Vagina (tissue), 2 donors: ENCODE measurements at regions not wholly inside any gene's neighbourhood (a gene's known extent, or its start where the extent isn't known, plus 50 kb on each side); places are given as distances from the start of the nearest gene placed in this dataset.
"Not testable (repeated sequence)": the region's sequence is repeated elsewhere in the genome, so short reads cannot be mapped to it uniquely, and the experiment has no call there.

Source experiments
- DNase-seq, 2 donors: peaks; one replicate each; pipeline ENCODE4 v3.0.0-alpha.2; 2017; ENCODE audit errors: extremely low spot score in 2 of 2
- H3K27ac ChIP-seq: fragments of 200-600 bp; sonication (generic); one replicate; pipeline ENCODE4 v1.5.1; 2019
- H3K27me3 ChIP-seq: fragments of 200-600 bp; sonication (generic); one replicate; pipeline ENCODE4 v1.5.1; 2019
- H3K36me3 ChIP-seq, 2 donors: fragments of 200-600 bp; sonication (generic); one replicate each; pipeline ENCODE4 v1.5.1; 2017 to 2019
- H3K4me1 ChIP-seq: fragments of 200-600 bp; sonication (generic); one replicate; pipeline ENCODE4 v1.5.1; 2019
- H3K4me3 ChIP-seq, 2 donors: fragments of 200-600 bp; sonication (generic); 1 replicate in 1 of 2; 2 replicates in 1 of 2; pipeline ENCODE4 v1.5.1; 2016 to 2019
- H3K9me3 ChIP-seq: fragments of 200-600 bp; sonication (generic); one replicate; pipeline ENCODE4 v1.5.1; 2019
- CTCF ChIP-seq, 3 experiments: fragments of 450-650 bp in 2 of 3; fragments of 200-600 bp in 1 of 3; sonication (generic) in 1 of 3; IDR thresholded peaks; one replicate each; pipeline ENCODE4 v1.5.1; 2017 to 2019; ENCODE audit warnings: antibody characterized with exemption in 3 of 3, mild to moderate bottlenecking in 2 of 3, moderate library complexity in 2 of 3
- POLR2A ChIP-seq, 2 donors: fragments of 450-650 bp; IDR thresholded peaks; one replicate each; pipeline ENCODE4 v1.6.1; 2017; ENCODE audit warnings: antibody characterized with exemption in 2 of 2, mild to moderate bottlenecking in 2 of 2, moderate library complexity in 2 of 2
- POLR2AphosphoS5 ChIP-seq, 2 donors: sonication (generic); formaldehyde crosslinking; IDR thresholded peaks; one replicate each; pipeline ENCODE4 v1.9.0; 2017; ENCODE audit warnings: antibody characterized with exemption in 2 of 2, mild to moderate bottlenecking in 2 of 2, low read depth in 1 of 2; ENCODE audit not compliant: insufficient read depth in 1 of 2
- intact Hi-C: fragments of 100-400 bp; cut with DNase I; formaldehyde crosslinking; loops from one replicate; pipeline ENCODE4 v1.15.1; 2023

DNA sequence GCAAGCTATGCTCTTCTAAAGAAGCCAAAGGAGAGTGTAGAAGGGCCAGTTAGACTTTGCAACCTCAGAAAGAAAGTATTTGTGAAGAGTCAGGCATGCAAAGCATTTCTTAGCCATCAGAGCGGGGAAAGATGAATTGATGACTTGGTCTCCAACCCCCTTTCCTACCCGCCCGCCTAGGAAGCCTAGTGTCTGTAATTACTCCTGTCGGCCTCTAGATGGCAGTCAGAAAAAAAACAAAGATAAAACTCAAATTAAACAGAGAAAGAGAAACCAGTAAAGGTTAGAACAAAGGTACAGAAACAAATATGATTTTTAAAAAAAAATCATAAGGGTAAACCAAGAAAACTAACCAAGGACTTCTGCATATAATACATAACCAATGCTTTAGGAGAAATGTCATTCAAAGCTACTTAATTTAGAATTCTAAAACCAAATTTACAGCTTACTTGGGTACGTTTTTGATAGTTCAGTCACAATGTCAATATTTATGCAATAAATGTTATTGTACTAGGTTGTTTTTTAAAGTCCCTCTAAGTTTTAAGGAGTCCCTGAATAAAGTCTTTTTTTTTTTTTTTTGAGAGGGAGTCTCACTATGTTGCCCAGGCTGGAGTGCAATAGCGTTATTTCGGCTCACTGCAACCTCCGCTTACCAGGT lies 97.6 kb downstream of the LYZL1 start:
- intact Hi-C loops, result no loop called here
- Histone ChIP-seq H3K27ac (no peak overlapping the region), H3K4me3 (no peak overlapping the region), H3K9me3 (no peaks in the 10 kb centered on the region), H3K27me3 (no peaks in the 10 kb centered on the region), H3K36me3 (no peaks in the 10 kb centered on the region), H3K4me1 (no peaks in the 10 kb centered on the region)
- TF ChIP-seq POLR2AphosphoS5 (IDR thresholded peaks at IDR 0.05; ENCODE audit: insufficient read depth in 1 of 2, low read depth in 1 of 2) (no peak), CTCF (IDR thresholded peaks at IDR 0.05) (peak; percentile 44 to 73 (median 72))
- DNase-seq, result no peak

DNA sequence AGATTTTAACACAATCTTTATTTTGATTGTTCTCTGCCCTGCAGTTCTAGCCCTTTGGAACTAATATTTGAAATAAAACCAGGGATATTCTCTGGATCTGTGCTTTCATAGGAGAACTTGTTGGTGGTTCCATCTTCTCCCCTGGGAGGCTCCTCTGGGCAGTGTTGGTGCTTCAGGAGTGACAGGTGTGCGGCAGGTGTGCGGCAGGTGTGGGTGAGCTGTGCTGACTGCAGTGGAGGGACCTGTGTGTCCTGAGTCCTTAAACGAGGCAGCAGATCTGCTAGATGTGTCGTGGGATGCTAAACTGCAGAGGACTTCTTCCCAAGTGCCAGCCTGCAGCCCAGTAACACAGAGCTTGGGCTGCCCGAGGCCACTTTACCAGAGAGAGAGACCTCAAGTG lies 98.4 kb downstream of the LYZL1 start:
- intact Hi-C loops, result no loop called here
- no peaks in the 10 kb centered on the region for H3K4me1 ChIP-seq
- no peak for DNase-seq

GRCh38 chr10:29388112-29388511 lies 99.2 kb downstream of the LYZL1 start:
- H3K4me1 ChIP-seq, intact Hi-C loops, H3K4me3 ChIP-seq, DNase-seq, H3K9me3 ChIP-seq, H3K36me3 ChIP-seq, H3K27me3 ChIP-seq, H3K27ac ChIP-seq: not testable (repeated sequence)

More for the DNA sequence above, 98.4 kb downstream of the LYZL1 start:
- Histone ChIP-seq H3K9me3 (no peaks in the 10 kb centered on the region), H3K4me3 (no peak overlapping the region), H3K27ac (no peak overlapping the region), H3K36me3 (no peaks in the 10 kb centered on the region), H3K27me3 (no peaks in the 10 kb centered on the region)
- TF ChIP-seq POLR2A (IDR thresholded peaks at IDR 0.05) (no peak), POLR2AphosphoS5 (IDR thresholded peaks at IDR 0.05; ENCODE audit: insufficient read depth in 1 of 2, low read depth in 1 of 2) (no peak), CTCF (IDR thresholded peaks at IDR 0.05) (no peak)

DNA sequence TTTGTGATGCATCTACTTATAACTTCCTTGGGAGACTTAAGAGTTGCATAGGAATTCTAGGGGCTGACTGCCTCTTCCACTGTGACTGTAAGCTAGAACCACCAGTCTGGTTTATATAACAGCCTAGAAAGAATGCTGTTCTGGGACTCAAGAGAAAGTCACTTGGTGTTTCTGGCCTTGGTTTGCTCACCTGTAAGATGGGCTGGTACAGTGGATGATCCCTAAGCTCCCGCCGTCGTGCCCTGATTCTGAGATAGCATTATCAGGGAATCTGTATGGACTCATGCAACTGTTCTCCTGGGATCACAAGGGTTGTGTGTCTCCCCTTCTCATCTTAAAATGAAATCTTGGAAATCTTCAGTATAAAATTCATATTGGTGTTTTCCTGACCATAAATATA lies 100.6 kb downstream of the LYZL1 start:
- Histone ChIP-seq H3K36me3 (no peaks in the 10 kb centered on the region), H3K9me3 (no peaks in the 10 kb centered on the region), H3K4me3 (no peak overlapping the region), H3K27me3 (no peaks in the 10 kb centered on the region), H3K4me1 (no peaks in the 10 kb centered on the region), H3K27ac (no peak overlapping the region)
- DNase-seq, result no peak
- no peak for TF ChIP-seq POLR2AphosphoS5 (IDR thresholded peaks at IDR 0.05; ENCODE audit: insufficient read depth in 1 of 2, low read depth in 1 of 2)
- TF ChIP-seq CTCF (IDR thresholded peaks at IDR 0.05), result no peak
- intact Hi-C loops, result no loop called here

- DNase-seq, result no peak
- Histone ChIP-seq H3K9me3 (no peaks in the 10 kb centered on the region), H3K36me3 (no peaks in the 10 kb centered on the region), H3K4me1 (no peaks in the 10 kb centered on the region), H3K27me3 (no peaks in the 10 kb centered on the region), H3K27ac (no peak overlapping the region), H3K4me3 (no peak overlapping the region)
- intact Hi-C loops, result no loop called here
- no peak for TF ChIP-seq POLR2AphosphoS5 (IDR thresholded peaks at IDR 0.05; ENCODE audit: insufficient read depth in 1 of 2, low read depth in 1 of 2)
Measured at GRCh38 chr10:29389935-29390334, 101.1 kb downstream of the LYZL1 start.

- TF ChIP-seq POLR2AphosphoS5 (IDR thresholded peaks at IDR 0.05; ENCODE audit: insufficient read depth in 1 of 2, low read depth in 1 of 2) (no peak), CTCF (IDR thresholded peaks at IDR 0.05) (peak in 2 of 3 experiments; percentile 29 to 50), POLR2A (IDR thresholded peaks at IDR 0.05) (no peak)
- no peak for DNase-seq
- no peak overlapping the region for H3K4me3 ChIP-seq
- H3K27me3 ChIP-seq, result no peaks in the 10 kb centered on the region
- no peak overlapping the region for H3K27ac ChIP-seq
- H3K4me1 ChIP-seq, result no peaks in the 10 kb centered on the region
- intact Hi-C loops, result no loop called here
- H3K36me3 ChIP-seq, result no peaks in the 10 kb centered on the region
- no peaks in the 10 kb centered on the region for H3K9me3 ChIP-seq
Measured at GRCh38 chr10:29392376-29393021, 103.6 kb downstream of the LYZL1 start.
